ENCODE measurements at regions not wholly inside any gene's neighbourhood (a gene's known extent, or its start where the extent isn't known, plus 50 kb on each side); places are given as distances from the start of the nearest gene placed in this dataset.

- Histone ChIP-seq H3K27me3 (no peaks in the 10 kb centered on the region), H3K4me1 (peaks cover 50% of the 10 kb centered on the region), H3K4me3 (no peak overlapping the region), H3K36me3 (no peaks in the 10 kb centered on the region), H3K9me3 (no peaks in the 10 kb centered on the region), H3K27ac (peak overlapping the region; percentile 67)
- DNase-seq (ENCODE audit: low spot score in 2 of 2), result no peak
- TF ChIP-seq EP300 (IDR thresholded peaks at IDR 0.05), result no peak
- no peak for TF ChIP-seq POLR2A (IDR thresholded peaks at IDR 0.05)
- TF ChIP-seq CTCF (IDR thresholded peaks at IDR 0.05), result no peak
- no peak for TF ChIP-seq POLR2AphosphoS5 (IDR thresholded peaks at IDR 0.05)
- whole genome bisulfite sequencing, result 62% methylated on average over 18 of the region's 37 CpGs
Measured at GRCh38 chr21:43343992-43344886, 82.7 kb downstream of the SIK1 start.

GRCh38 chr21:43343095-43343991 is 83.6 kb downstream of the SIK1 start:
- H3K27me3 ChIP-seq, result peaks cover 5% of the 10 kb centered on the region
- WGBS, result 90% methylated on average over 2 of the region's 26 CpGs
- H3K9me3 ChIP-seq, result no peaks in the 10 kb centered on the region
- DNase-seq (ENCODE audit: low spot score in 2 of 2), result no peak
- peak overlapping the region; percentile 67 for H3K27ac ChIP-seq
- TF ChIP-seq POLR2A (IDR thresholded peaks at IDR 0.05) (no peak), CTCF (IDR thresholded peaks at IDR 0.05) (no peak), POLR2AphosphoS5 (IDR thresholded peaks at IDR 0.05) (no peak), EP300 (IDR thresholded peaks at IDR 0.05) (no peak)
- no peaks in the 10 kb centered on the region for H3K36me3 ChIP-seq
- peaks cover 44% of the 10 kb centered on the region for H3K4me1 ChIP-seq
- H3K4me3 ChIP-seq, result no peak overlapping the region

GRCh38 chr21:43342301-43342881 is 84.5 kb downstream of the SIK1 start:
- H3K27me3 ChIP-seq, result peaks cover 6% of the 10 kb centered on the region
- TF ChIP-seq POLR2AphosphoS5 (IDR thresholded peaks at IDR 0.05) (no peak), POLR2A (IDR thresholded peaks at IDR 0.05) (no peak), EP300 (IDR thresholded peaks at IDR 0.05) (no peak), CTCF (IDR thresholded peaks at IDR 0.05) (no peak)
- 93% methylated on average over 17 of the region's 17 CpGs for WGBS
- no peak overlapping the region for H3K4me3 ChIP-seq
- peaks cover 40% of the 10 kb centered on the region for H3K4me1 ChIP-seq
- no peak for DNase-seq (ENCODE audit: low spot score in 2 of 2)
- H3K36me3 ChIP-seq, result no peaks in the 10 kb centered on the region
- H3K27ac ChIP-seq, result no peak overlapping the region
- no peaks in the 10 kb centered on the region for H3K9me3 ChIP-seq

- TF ChIP-seq POLR2AphosphoS5 (IDR thresholded peaks at IDR 0.05) (no peak), EP300 (IDR thresholded peaks at IDR 0.05) (no peak), POLR2A (IDR thresholded peaks at IDR 0.05) (no peak), CTCF (IDR thresholded peaks at IDR 0.05) (no peak)
- WGBS, result no CpG with 5 or more reads among the region's 25 CpGs
- H3K4me3 ChIP-seq, result no peak overlapping the region
- DNase-seq (ENCODE audit: low spot score in 2 of 2), result no peak
- no peaks in the 10 kb centered on the region for H3K9me3 ChIP-seq
- no peak overlapping the region for H3K27ac ChIP-seq
- H3K4me1 ChIP-seq, result peaks cover 40% of the 10 kb centered on the region
- no peaks in the 10 kb centered on the region for H3K36me3 ChIP-seq
- peaks cover 6% of the 10 kb centered on the region for H3K27me3 ChIP-seq
Measured at GRCh38 chr21:43341378-43342161, 85.4 kb downstream of the SIK1 start.
